GM21619 (cell line): ENCODE measurements at regions not wholly inside any gene's neighbourhood (a gene's known extent, or its start where the extent isn't known, plus 50 kb on each side); places are given as distances from the start of the nearest gene placed in this dataset.

Experiments
- ATAC-seq: cut with Tn5 transposase; IDR thresholded peaks from one replicate; pipeline ENCODE4 v1.9.1; 2021; ENCODE audit not compliant: unreplicated experiment

DNA sequence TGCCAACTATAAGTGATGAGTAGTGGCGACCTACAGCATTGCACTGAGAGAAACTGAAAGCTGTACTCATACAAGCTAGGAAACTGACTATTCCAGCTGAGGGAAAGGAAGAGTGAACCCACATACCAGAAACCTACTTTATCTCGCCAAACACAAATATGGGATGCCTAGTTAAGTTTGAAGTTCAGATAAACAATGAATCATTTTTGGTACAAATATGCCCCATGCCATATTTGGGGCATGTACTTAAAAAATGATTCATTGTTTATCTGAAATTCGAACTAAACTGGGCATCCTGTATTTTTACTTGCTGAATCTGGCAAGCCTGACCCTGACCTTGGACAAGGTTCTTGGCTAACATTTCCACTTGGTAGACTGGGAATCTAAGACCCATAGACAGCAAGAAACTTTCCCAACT, 527.8 kb upstream of the PSMD7 start:
- ATAC-seq: no peak

GRCh38 chr16:73764321-73764720, 532.3 kb upstream of the PSMD7 start:
- no peak for ATAC-seq

DNA sequence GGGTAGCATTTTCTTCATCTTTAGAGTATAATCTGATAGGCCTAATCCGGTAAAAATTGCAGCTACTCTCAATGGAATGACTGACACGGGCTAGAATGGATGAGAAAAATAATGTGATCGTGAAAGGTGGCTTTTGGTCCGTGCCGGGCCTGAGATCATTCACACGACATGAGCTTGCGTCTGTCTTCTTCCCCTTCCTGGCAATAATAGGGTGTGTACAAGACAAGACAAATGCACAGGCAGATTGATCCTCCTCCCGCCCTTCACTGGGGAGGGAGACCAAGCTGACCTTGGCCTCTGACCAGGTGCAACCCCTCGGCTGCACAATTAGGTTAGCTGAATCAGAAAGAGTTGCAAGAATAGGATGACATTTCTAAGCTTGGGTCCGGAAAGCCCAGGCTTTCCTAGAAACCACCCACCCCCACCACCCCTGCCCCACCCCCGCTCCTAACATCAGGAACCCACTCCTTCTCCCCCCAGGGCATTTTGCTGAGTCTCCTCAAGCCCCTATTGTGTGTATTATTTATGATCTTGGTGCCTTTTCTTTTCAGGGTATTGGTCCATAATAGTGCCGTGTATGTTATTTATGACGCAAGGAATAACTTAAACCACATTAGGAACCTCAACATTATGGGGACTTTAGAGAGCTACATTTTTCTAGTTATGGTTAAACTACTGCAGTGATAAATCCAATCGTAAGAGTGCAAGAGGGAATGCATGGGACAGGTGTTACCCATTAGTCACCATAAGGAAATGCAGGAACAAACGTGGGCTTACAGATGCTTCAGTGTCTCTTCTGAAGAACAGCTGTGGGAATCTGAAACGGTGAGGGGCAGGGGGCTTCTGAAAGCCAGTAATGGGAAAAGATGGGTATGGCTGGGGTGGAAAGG, 540.1 kb upstream of the PSMD7 start:
- no peak for ATAC-seq

DNA sequence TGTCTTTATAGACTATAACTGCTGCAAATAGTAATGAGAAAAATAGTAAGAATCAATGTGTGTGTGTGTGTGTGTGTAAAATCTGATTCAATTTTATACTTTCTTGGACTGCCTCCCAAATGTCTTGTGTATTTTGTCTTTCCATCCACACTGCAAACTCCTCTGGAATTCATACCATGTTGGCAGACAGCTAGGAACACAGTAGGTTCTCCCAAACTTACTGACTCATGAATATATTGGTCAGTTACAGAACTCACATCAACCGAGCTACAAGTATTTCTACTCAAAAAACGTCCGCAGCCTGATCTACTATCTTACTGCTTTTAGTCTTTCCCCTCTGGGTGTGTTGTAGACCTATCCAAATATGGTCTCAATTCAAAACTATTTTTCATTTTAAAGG, 542.7 kb upstream of the PSMD7 start:
- ATAC-seq: no peak

GRCh38 chr16:73750639-73751038, 546.0 kb upstream of the PSMD7 start:
- no peak for ATAC-seq

DNA sequence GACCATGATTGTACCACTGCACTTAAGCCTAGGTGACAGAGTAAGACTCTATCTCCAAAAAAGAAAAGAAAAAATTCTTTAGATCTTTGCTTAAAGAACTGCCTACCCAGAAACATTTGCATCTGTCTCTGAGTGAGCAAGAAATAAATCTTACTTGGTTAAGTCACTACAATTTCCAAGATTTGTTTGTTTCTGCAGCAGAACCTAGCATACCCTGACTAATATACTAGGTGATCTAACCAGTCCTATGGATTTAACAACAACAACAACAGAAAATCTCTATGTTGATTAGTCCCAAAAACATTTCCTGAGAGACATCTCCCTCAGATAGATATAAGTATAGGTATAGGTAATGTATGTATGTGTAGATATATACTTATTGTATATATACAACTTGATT, 549.3 kb upstream of the PSMD7 start:
- no peak for ATAC-seq

DNA sequence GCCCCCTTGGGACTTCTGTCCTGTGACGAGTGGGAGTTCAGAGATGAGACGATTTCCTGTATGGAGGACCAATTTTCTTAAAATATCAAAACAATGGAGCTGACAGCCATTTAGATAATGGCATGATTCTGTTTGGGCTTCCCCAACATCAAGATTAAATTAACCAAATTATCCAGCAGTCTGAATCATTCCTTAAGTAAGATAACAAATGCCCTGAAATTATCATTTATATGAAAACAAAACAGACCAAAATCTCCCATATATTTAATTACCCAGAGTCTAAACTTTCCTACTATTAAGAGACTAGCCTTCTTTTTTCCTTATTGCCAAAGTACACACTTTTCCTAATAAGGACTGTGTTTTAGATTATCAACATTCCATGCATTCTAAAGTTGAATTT, 550.1 kb upstream of the PSMD7 start:
- ATAC-seq: no peak

DNA sequence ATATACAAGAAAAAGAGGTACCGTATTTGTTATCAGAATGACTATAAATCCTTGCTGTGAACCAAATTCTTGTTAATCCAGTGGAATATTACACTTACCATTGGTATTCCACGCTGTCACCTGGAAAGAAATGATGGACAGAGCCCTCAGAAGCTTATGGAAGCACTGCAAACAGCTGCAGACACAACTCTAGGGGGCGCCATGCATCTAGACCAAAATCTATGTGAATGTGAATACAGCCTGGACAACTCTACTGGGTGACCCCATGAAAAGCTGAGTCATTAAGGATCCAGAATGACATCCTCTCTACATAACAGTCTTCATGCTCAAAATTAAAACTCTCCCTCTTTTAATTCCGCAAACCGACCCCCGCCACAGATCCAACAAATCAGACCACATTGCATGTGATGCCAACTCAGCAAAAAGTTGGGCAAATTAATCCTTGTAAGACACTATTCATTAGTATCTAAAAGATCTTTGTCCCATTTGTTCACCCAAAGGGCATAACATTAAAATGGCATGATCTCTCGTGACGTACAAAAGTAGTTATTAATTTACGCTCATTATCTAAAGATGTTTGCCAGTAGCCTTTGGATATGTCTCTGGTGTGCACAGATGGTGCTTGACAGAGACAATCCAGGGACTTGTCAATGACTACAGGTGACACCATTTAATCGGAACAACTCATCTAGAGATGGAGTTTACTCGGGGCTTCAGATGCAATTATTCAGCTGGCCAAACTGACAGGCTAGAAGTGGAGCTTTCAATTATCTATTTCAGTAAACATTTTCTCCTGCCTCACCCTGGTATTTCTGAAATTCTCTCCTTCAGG, 552.7 kb upstream of the PSMD7 start:
- no peak for ATAC-seq

DNA sequence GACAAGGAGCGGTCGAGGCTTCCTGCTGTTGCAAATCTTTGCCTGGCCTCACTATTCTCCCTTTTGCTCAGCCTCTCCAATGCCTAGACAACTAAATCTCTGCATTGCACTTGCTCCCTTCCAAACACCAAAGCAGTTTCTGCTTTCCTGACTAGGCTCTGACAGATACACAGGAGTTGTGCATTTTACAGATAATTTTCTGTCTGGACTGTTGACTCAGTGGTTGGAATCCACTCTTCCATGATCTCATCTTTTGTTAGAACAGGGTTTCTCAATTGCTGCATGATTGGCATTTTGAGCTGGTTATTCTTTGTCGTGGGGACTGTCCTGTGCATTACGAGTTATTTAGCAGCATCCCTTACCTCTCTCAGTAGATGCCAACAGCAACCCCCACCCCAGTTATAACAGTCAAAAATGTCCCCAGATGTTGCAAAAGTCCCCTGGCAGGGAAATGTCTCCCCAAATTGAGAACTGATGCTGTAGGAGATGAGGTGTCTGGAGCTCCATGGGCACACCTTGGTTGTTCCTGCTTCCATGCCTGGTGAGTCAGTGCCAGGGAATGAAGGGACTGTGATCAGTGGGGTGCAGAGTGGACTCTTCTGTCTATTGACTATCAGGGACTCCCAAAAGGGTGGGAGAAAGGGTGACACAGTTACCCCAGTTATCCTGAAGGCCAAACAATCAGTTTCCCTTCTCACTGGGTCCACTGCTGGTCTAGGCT, 557.4 kb upstream of the PSMD7 start:
- ATAC-seq: no peak

- ATAC-seq: no peak
These were observed 558.3 kb upstream of the PSMD7 start for GRCh38 chr16:73738266-73738665.

GRCh38 chr16:73737637-73738036, 559.0 kb upstream of the PSMD7 start:
- ATAC-seq: no peak

- no peak for ATAC-seq
These were observed 560.7 kb upstream of the PSMD7 start for GRCh38 chr16:73735954-73736353.

GRCh38 chr16:73735018-73735417, 561.6 kb upstream of the PSMD7 start:
- no peak for ATAC-seq

- ATAC-seq: no peak
These were observed 563.9 kb upstream of the PSMD7 start for GRCh38 chr16:73732681-73733080.

GRCh38 chr16:73732143-73732542, 564.5 kb upstream of the PSMD7 start:
- no peak for ATAC-seq

DNA sequence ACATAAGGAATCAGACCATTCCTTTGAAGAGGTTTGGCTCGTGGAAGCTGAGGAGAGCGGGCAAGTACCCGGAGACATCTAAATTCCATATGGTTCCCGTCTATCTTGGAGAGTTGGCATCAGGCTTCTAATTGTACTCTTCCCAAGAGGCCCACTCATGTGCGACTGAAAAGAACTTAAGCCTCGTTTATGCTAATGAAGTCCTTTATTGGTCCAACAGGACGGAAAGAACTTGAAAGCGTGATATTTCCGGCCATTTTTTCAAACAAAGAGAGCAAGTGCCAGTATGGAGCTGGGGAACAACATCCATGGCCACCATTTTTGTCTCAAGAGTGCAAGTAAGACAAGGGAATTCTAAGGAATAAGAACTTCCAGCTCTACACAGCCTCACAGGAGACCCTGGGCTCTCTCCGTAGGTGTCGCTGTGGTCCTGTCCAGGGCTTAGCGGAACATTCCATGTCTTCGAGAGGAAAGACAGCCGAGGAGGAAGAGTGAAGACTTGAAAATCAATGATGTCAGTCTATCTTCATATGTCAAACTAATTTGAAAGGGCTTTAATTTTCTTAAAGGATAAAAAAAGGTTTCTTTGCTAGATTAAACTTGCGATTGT, 566.0 kb upstream of the PSMD7 start:
- ATAC-seq: no peak

DNA sequence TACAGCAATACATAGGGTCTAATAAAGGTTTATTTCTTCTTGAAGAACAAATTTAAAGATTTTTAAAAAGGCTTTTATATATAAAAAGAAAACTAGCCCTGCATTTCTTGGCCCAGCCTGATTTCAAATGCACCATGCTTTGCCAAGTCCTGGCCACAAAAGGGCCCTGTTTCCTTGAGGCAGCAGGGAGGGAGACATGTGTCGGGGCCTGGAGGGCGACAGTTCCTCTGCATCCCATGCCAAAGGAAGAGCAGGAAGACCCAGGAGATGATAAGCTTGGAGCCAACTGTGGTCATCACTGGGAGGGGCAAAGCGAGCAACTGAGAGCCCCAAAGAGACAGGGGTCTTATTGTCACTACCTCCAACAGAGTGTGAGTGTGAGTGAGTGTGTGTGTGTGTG, 571.5 kb upstream of the PSMD7 start:
- no peak for ATAC-seq

- ATAC-seq: no peak
These were observed 572.1 kb upstream of the PSMD7 start for GRCh38 chr16:73724503-73724902.

GRCh38 chr16:73717266-73717974, 579.2 kb upstream of the PSMD7 start:
- no peak for ATAC-seq

GRCh38 chr16:73714976-73715375, 581.6 kb upstream of the PSMD7 start:
- ATAC-seq: no peak
